H7 (cell line): ENCODE measurements at regions not wholly inside any gene's neighbourhood (a gene's known extent, or its start where the extent isn't known, plus 50 kb on each side); places are given as distances from the start of the nearest gene placed in this dataset.
A peak's percentile ranks its signal among the peaks of the same experiment; 100 is the strongest.

Experiments
- DNase-seq: peaks from one replicate; pipeline ENCODE4 v3.0.0; 2012
- H3K27me3 ChIP-seq: 2 replicates; pipeline ENCODE4 v1.6.0; 2011; ENCODE audit warnings: mild to moderate bottlenecking, low read length; ENCODE audit not compliant: control insufficient read depth, insufficient read depth
- H3K36me3 ChIP-seq: replicated peaks from 2 replicates; pipeline ENCODE4 v1.5.1; 2011; ENCODE audit warnings: low read length; ENCODE audit not compliant: control insufficient read depth, insufficient read depth
- H3K4me3 ChIP-seq: 2 replicates; pipeline ENCODE4 v1.5.1; 2011; ENCODE audit warnings: low read depth, mild to moderate bottlenecking, control low read depth, low read length, moderate library complexity; ENCODE audit not compliant: insufficient read depth

DNA sequence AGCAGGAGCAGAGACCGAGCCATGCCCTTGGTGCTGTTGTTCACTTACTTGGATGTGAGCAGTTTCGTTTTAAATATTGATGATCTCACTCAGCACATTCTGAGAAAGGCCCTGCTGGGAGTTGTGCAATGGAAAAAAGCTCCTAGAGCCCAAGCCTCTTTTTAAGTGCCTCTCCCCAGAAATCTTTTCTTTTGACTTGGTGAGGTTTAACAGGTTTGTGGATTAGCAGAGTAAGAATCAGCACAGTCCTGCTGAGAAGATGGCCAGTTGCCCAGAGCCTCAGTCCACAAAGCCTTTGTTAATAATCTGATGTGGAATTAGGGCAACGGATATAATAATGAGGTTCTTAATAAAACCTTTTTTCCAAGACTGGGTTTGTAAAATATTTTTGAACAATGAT, 157.5 kb upstream of the ATP6AP2 start:
- Histone ChIP-seq H3K36me3 (no peaks in the 10 kb centered on the region), H3K27me3 (no peaks in the 10 kb centered on the region), H3K4me3 (no peak overlapping the region)
- DNase-seq, result no peak

DNA sequence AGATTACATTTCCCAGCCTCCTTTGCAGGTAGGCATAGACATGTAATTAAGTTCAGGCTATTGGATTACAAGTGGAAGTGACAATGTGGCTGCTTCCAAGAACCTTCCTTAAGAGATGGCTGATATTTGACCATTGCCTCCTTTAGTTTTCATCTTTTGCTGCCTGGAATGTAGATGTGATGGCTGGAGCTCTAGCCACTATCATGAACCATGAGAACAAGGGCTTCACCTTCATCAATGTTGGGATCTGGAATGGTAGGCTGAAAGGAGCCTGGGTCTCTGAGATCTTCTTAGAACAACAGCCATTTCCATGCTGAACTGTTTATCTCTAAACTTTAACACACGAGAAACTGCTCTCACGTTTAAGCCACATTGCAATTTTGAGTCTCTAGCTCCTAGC, 158.7 kb upstream of the ATP6AP2 start:
- Histone ChIP-seq H3K27me3 (no peaks in the 10 kb centered on the region), H3K36me3 (no peaks in the 10 kb centered on the region), H3K4me3 (no peak overlapping the region)
- DNase-seq, result no peak

DNA sequence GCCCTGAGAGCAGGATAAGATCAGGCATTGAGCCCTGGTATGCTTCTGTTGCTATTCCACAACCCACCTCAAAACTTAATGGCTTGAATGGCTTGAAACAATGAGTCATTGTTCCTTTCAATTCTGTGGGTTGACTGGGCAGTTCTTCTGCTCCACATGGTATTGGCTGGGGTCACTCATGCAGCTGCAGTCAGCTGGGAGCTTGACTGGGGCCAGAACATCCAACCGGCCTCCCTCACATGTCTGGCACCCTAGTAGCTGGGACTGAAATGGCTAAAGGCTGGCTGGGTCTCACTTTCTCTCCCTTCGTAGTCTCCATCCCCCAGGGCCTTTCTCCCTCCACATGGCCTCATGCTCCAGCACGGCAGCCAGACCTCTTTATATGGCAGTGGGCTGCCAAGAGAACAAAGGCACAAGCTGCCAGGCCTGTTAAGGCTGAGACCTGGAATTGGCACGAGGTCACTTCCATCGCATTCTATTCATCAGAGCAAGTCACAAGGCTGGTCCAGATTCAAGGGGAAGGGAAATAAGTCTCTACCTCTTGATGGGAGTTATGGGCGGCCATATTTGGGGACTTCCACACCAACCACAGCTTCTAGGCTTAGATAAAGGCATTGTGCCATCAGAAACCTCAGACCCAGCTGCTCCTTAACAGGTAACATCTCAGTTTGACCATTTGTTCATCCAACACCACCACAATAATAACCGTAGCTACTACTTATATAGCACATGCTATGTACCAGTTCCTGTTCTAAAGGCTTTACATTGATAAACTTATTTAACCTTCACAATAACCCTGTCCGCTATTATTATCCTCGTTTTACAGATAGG, 159.7 kb upstream of the ATP6AP2 start:
- H3K4me3 ChIP-seq, result no peak overlapping the region
- DNase-seq, result no peak
- H3K36me3 ChIP-seq, result no peaks in the 10 kb centered on the region
- H3K27me3 ChIP-seq, result no peaks in the 10 kb centered on the region

DNA sequence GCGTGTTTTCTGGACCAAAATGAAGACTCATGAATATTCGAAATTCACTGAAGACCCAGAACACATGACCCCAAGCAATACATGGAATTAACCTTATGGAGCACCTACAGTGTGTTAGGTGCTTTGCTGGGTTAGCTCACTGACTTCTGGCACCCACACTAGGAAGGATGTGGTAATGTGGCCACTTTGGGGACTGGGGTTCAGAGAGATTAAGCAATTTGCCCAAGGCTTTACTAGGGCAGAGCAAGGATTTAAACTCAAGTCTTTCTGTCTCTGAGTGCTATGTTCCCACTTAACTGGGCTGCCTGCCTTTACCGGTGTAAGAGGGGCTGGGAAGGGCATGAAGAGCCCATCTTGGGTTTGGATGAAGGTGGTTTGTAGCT, 162.0 kb upstream of the ATP6AP2 start:
- H3K27me3 ChIP-seq, result no peaks in the 10 kb centered on the region
- no peaks in the 10 kb centered on the region for H3K36me3 ChIP-seq
- H3K4me3 ChIP-seq, result no peak overlapping the region
- DNase-seq, result no peak

DNA sequence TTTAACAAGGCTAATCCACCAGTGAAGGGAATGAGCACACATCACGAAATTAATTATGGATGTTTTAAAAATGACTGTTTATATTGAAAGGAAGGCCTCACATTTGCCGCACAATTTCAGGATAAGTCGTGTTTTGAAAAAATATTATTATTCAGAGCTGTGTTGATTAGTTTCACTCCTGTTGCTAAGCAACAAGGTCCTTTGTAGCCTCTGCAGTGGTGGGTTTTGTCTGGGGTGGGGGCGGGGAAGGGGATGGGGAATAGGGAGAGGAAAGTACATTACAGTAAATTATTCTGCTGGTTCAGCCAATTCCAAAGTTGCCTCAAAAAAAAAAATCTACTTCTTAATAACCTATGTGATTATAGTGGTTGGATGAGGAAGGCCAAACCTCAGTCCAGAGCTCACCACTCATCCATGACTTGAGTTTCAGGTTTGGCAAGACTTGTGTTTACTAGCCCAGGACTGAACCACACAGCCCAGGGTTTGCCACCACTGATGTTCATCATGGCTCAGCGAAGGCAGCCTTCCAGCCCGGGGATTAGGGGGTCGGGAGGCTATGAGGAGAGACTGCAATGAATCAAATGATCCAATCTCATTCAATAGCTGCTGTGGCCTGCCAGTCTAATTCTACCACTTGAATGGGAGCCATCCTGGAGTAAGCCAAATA, 162.5 kb upstream of the ATP6AP2 start:
- Histone ChIP-seq H3K4me3 (no peak overlapping the region), H3K27me3 (no peaks in the 10 kb centered on the region), H3K36me3 (no peaks in the 10 kb centered on the region)
- DNase-seq, result no peak

DNA sequence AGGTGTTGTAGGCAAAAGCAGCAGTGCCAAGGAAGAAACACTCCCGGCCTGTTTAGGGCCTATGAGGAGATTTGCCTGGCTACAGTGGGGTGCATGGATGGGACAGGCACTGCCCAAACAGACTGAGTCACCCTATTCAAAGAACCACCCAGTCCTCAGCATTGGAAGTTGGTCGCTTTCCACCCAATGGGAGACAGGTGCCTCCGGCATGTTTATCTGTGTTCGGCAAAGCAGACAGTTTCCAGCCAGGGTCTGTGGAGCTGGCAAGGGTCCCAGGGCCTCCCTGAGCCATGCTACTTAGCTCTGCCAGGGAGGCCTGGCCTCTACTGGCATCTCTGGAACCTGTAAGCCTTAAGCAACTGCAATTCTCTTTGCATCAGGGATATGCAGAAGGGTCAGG, 165.1 kb upstream of the ATP6AP2 start:
- Histone ChIP-seq H3K27me3 (no peaks in the 10 kb centered on the region), H3K4me3 (no peak overlapping the region), H3K36me3 (no peaks in the 10 kb centered on the region)
- DNase-seq, result no peak

DNA sequence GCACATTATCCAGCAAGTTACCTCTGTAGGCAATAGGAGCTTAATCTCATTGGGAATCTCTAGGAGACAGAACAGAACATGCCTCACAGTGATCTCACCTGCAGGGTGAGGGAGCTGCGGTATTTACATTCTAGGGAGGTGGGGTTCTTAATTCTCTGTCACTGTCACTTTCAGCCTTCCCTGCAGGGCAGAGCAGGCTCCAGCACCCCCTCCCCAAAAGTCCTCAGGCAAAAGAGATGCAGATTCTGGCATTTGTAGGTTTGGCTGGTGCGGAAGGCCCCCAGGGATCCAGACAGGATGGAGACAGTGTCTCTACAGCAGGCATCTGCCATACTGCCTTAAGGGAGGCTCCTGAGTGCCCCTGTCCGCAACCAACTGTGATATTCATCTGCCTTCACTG, 166.4 kb upstream of the ATP6AP2 start:
- H3K4me3 ChIP-seq, result no peak overlapping the region
- no peaks in the 10 kb centered on the region for H3K36me3 ChIP-seq
- no peaks in the 10 kb centered on the region for H3K27me3 ChIP-seq
- DNase-seq, result no peak

DNA sequence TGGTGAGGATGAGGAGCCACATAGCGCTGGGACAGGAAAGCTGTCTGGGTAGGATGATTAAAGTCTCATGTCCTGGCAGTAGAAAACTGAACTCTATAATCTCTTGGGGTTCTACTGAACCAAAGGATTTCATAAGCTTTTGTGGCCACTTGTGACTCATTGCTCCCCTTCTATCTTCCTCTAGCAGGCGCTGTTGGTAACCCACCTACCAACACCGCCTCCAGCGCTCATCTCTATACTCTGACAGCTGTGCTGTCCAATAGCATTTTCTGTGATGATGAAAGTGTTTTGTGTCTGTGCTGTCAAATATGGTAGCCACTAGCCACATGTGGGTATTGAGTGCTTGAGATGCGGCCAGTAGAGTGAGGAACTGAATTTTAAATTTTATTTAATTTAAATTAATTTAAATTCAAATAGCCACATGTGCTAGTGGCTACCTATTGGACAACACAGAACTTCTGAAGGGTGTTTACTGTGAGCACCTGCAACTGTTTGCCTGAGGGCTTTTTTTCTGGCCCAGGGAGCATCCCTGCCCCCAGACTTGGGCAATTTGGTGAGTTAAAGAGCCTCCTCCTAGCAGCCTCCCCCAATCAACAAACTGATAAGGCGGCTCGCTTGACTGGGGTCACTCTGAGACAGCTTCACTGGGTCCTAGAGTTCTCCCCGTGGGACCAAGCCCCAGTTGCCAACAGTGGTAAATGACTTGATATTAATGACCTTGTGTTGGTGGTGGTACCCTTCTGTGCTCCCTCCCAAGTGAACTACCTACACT, 169.2 kb upstream of the ATP6AP2 start:
- DNase-seq, result peak; percentile 62
- H3K36me3 ChIP-seq, result no peaks in the 10 kb centered on the region
- H3K27me3 ChIP-seq, result no peaks in the 10 kb centered on the region
- H3K4me3 ChIP-seq, result no peak overlapping the region

DNA sequence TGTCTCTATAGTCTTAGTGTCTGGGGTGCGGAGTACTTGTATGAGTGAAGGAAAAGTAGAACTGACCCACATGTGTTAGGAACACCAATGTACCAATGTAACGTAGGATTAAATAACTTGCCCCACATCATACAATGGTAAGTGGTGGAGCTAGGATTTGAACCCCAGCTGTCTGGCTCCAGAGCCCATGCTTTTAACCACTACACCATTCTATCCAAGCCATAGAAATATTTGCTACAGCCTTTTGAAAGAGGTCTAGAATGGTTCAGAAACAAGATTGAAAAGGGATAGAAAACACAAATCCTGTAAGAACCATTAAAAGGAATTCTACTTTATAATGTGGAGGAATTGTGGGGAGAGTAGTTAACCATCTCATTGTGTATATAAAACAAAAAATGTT, 169.9 kb upstream of the ATP6AP2 start:
- no peaks in the 10 kb centered on the region for H3K27me3 ChIP-seq
- no peak overlapping the region for H3K4me3 ChIP-seq
- DNase-seq, result no peak
- H3K36me3 ChIP-seq, result no peaks in the 10 kb centered on the region

DNA sequence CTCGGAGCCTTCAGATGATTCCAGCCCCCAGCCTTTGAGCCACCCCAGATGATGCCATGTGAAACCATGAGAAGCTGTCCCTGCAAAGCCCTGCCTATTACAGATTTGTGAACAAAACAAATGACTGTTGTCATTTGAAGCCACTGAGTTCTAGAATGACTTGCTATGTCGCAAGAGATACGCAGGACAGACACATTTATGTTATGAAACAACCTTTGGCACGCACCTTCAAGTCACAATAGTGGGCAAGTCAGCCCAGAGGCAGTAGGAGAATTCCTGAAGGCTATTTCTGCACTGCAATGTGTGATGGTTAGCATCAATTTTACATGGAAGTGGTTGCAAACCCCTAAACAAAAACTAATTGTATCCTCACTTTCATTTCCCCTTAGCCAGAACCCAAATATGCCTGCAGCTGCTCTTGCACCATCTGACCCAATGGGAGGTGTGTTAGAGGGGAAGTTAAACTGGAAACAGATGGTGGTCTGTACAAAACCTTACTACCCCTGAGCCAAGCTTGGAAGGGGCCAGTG, 174.4 kb upstream of the ATP6AP2 start:
- no peak for DNase-seq
- Histone ChIP-seq H3K4me3 (no peak overlapping the region), H3K36me3 (no peaks in the 10 kb centered on the region), H3K27me3 (no peaks in the 10 kb centered on the region)

DNA sequence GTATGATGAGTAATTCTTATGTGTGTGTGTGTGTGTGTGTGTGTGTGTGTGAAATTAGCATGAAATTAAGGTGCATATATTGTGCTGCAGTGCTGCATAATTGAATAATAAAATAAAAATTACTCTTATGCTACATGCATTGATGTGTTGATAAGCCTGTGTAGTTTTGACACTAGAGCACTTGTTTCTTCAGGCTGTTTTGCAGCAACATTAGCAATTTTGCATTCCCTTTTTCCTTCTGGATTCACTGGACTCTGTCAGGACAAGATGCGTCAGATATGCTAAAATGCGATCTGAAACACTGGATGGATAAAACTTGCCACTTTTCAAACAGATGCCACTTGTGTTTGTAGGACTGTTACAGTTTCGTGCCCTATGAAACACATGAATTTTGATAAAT, 175.4 kb upstream of the ATP6AP2 start:
- DNase-seq, result no peak
- no peaks in the 10 kb centered on the region for H3K27me3 ChIP-seq

DNA sequence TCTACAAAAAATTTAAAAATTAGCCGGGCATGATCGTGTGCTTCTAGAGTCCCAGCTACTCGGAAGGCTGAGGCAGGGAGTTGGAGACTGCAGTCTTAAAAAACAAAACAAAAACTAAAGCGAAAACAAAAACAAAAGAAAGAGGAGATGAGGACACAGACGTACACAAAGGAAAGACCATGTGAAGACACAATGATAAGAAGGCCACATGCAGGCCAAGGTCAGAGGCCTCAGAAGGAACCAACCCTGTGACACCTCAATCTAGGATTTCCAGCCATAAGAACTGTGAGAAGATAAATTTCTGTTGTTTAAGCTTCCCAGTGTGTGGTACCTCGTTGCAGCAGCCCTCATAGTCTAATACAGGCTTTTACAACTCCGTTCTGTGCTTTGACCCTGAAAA, 177.0 kb upstream of the ATP6AP2 start:
- no peak for DNase-seq
- Histone ChIP-seq H3K4me3 (no peak overlapping the region), H3K27me3 (no peaks in the 10 kb centered on the region), H3K36me3 (no peaks in the 10 kb centered on the region)

More for the DNA sequence above, 175.4 kb upstream of the ATP6AP2 start:
- Histone ChIP-seq H3K36me3 (no peaks in the 10 kb centered on the region), H3K4me3 (no peak overlapping the region)

DNA sequence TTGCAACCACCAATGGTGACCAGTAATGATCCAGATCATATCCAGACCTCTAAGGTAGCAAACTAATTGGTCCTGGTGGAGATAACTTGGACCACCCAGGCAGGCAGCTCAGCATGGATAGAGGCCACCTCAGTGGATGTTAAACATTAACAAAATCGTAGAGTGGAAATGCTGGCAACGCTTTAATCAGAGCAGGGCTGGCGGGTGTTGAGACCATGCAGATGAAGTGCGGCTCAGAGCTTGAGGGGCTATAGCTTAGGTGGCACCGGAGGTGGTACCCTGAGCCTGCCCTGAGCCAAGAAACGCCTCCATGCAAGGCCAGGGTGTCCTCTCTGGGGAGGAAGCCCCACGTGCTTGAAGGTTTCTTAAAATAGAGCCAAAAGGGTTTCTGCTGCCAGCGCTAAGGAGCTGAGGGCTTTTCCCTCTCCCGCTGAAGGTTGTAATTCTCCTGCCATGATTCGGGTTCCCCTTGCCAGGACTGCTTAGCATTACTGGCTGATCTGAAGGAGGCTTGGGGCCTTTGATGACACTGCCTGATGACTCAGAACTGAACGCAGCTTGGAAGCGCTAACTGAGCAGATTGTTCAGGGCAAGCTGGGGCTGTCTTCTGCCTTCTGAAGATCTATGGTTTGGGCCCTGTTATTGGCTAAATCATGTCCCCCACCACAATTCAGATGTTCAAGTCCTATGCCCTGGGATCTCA, 177.8 kb upstream of the ATP6AP2 start:
- Histone ChIP-seq H3K27me3 (no peaks in the 10 kb centered on the region), H3K4me3 (no peak overlapping the region), H3K36me3 (no peaks in the 10 kb centered on the region)
- DNase-seq, result no peak

DNA sequence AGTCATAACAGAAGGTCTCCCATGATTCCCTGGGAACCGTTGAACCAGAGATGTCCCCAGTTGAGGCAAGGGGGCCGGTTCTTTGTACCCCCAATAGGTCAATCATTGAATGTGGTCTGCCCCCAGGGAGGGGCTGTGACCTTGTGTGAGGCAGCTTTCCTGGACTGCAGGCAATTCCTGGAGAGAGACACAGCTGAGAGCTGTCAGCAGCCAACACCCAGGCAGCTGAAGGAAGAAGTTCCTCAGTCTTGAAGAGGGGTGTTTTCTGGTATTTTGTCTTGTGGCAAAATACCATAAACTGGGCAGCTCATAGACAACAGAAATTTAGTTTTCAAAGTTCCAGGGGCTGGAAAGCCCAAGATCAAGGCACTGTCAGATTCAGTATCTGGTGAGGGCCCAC, 185.7 kb upstream of the ATP6AP2 start:
- no peak for DNase-seq
- H3K36me3 ChIP-seq, result no peaks in the 10 kb centered on the region
- no peaks in the 10 kb centered on the region for H3K27me3 ChIP-seq
- no peak overlapping the region for H3K4me3 ChIP-seq
